HG03097 (cell line): ENCODE measurements at regions not wholly inside any gene's neighbourhood (a gene's known extent, or its start where the extent isn't known, plus 50 kb on each side); places are given as distances from the start of the nearest gene placed in this dataset.
"Not testable (repeated sequence)": the region's sequence is repeated elsewhere in the genome, so short reads cannot be mapped to it uniquely, and the experiment has no call there.

Source experiments
- ATAC-seq: cut with Tn5 transposase; IDR thresholded peaks from one replicate; pipeline ENCODE4 v1.9.1; 2021; ENCODE audit not compliant: unreplicated experiment, low FRiP score

- ATAC-seq: no peak
These were observed 57.3 kb downstream of the MED10 start for GRCh38 chr5:6321078-6321477.

GRCh38 chr5:6319116-6319515 is 59.2 kb downstream of the MED10 start:
- no peak for ATAC-seq

GRCh38 chr5:6317116-6317798 is 61.1 kb downstream of the MED10 start:
- ATAC-seq: no peak

- no peak for ATAC-seq
These were observed 62.8 kb downstream of the MED10 start for GRCh38 chr5:6315580-6315979.

- ATAC-seq: no peak
These were observed 66.5 kb downstream of the MED10 start for GRCh38 chr5:6311568-6312501.

- ATAC-seq: no peak
These were observed 68.4 kb downstream of the MED10 start for GRCh38 chr5:6309949-6310348.

GRCh38 chr5:6308683-6309082 is 69.7 kb downstream of the MED10 start:
- no peak for ATAC-seq

- ATAC-seq: no peak
These were observed 71.0 kb downstream of the MED10 start for GRCh38 chr5:6307304-6307703.

GRCh38 chr5:6305853-6306252 is 72.5 kb downstream of the MED10 start:
- no peak for ATAC-seq

- ATAC-seq: no peak
These were observed 75.7 kb downstream of the MED10 start for GRCh38 chr5:6302684-6303083.

- ATAC-seq: no peak
These were observed 76.3 kb downstream of the MED10 start for GRCh38 chr5:6302075-6302474.

GRCh38 chr5:6296524-6296923 is 81.8 kb downstream of the MED10 start:
- ATAC-seq: no peak

- ATAC-seq: no peak
These were observed 86.4 kb downstream of the MED10 start for GRCh38 chr5:6291961-6292360.

GRCh38 chr5:6289239-6289638 is 89.1 kb downstream of the MED10 start:
- no peak for ATAC-seq

- no peak for ATAC-seq
These were observed 91.2 kb downstream of the MED10 start for GRCh38 chr5:6287176-6287575.

GRCh38 chr5:6286404-6286803 is 91.9 kb downstream of the MED10 start:
- no peak for ATAC-seq

- ATAC-seq: not testable (repeated sequence)
These were observed 93.9 kb downstream of the MED10 start for GRCh38 chr5:6284491-6284890.

- no peak for ATAC-seq
These were observed 96.0 kb downstream of the MED10 start for GRCh38 chr5:6282352-6282751.

GRCh38 chr5:6281818-6282217 is 96.5 kb downstream of the MED10 start:
- no peak for ATAC-seq

- ATAC-seq: no peak
These were observed 97.8 kb downstream of the MED10 start for GRCh38 chr5:6280425-6281100.

- ATAC-seq: no peak
These were observed 98.7 kb downstream of the MED10 start for GRCh38 chr5:6279607-6280006.
